GM21367 (cell line): ENCODE measurements at regions not wholly inside any gene's neighbourhood (a gene's known extent, or its start where the extent isn't known, plus 50 kb on each side); places are given as distances from the start of the nearest gene placed in this dataset.

Experiments used
- ATAC-seq: cut with Tn5 transposase; IDR thresholded peaks from one replicate; pipeline ENCODE4 v1.9.1; 2021; ENCODE audit not compliant: unreplicated experiment

- ATAC-seq, result no peak
Measured at GRCh38 chr21:28669971-28670653, 322.6 kb downstream of the LTN1 start.

- ATAC-seq, result no peak
Measured at GRCh38 chr21:28669321-28669720, 323.4 kb downstream of the LTN1 start.

- no peak for ATAC-seq
Measured at GRCh38 chr21:28663754-28664153, 328.9 kb downstream of the LTN1 start.

- ATAC-seq, result no peak
Measured at GRCh38 chr21:28663111-28663693, 329.5 kb downstream of the LTN1 start.

- no peak for ATAC-seq
Measured at GRCh38 chr21:28657566-28657965, 335.1 kb downstream of the LTN1 start.

- no peak for ATAC-seq
Measured at GRCh38 chr21:28655471-28655870, 337.2 kb downstream of the LTN1 start.

- ATAC-seq, result no peak
Measured at GRCh38 chr21:28654406-28654805, 338.3 kb downstream of the LTN1 start.

- no peak for ATAC-seq
Measured at GRCh38 chr21:28644762-28645161, 347.9 kb downstream of the LTN1 start.

GRCh38 chr21:28642891-28643290 is 349.8 kb downstream of the LTN1 start:
- ATAC-seq, result no peak

- ATAC-seq, result no peak
Measured at GRCh38 chr21:28641731-28642130, 350.9 kb downstream of the LTN1 start.

- no peak for ATAC-seq
Measured at GRCh38 chr21:28640326-28640725, 352.4 kb downstream of the LTN1 start.

- ATAC-seq, result no peak
Measured at GRCh38 chr21:28639737-28640136, 352.9 kb downstream of the LTN1 start.

- ATAC-seq, result no peak
Measured at GRCh38 chr21:28636752-28637691, 355.7 kb downstream of the LTN1 start.

- no peak for ATAC-seq
Measured at GRCh38 chr21:28635541-28635940, 357.1 kb downstream of the LTN1 start.

GRCh38 chr21:28633839-28634555 is 358.7 kb downstream of the LTN1 start:
- ATAC-seq, result no peak

- ATAC-seq, result no peak
Measured at GRCh38 chr21:28632755-28633408, 359.8 kb downstream of the LTN1 start.

- ATAC-seq, result no peak
Measured at GRCh38 chr21:28627691-28628090, 365.0 kb downstream of the LTN1 start.

- no peak for ATAC-seq
Measured at GRCh38 chr21:28627261-28627660, 365.4 kb downstream of the LTN1 start.

GRCh38 chr21:28624626-28625025 is 368.1 kb downstream of the LTN1 start:
- ATAC-seq, result no peak

- ATAC-seq, result no peak
Measured at GRCh38 chr21:28617300-28617699, 375.4 kb downstream of the LTN1 start.

GRCh38 chr21:28615276-28615675 is 377.4 kb downstream of the LTN1 start:
- no peak for ATAC-seq
